Activated CD8-positive, alpha-beta memory T cell treated with anti-CD3 and anti-CD28 coated beads for 48 hours (primary cell): ENCODE measurements at regions not wholly inside any gene's neighbourhood (a gene's known extent, or its start where the extent isn't known, plus 50 kb on each side); places are given as distances from the start of the nearest gene placed in this dataset.

Experiments used
- DNase-seq, 3 experiments: peaks; one replicate each; pipeline ENCODE4 v3.0.0-alpha.2; 2020; ENCODE audit warnings: low read depth in 2 of 3, low spot score in 2 of 3

DNA sequence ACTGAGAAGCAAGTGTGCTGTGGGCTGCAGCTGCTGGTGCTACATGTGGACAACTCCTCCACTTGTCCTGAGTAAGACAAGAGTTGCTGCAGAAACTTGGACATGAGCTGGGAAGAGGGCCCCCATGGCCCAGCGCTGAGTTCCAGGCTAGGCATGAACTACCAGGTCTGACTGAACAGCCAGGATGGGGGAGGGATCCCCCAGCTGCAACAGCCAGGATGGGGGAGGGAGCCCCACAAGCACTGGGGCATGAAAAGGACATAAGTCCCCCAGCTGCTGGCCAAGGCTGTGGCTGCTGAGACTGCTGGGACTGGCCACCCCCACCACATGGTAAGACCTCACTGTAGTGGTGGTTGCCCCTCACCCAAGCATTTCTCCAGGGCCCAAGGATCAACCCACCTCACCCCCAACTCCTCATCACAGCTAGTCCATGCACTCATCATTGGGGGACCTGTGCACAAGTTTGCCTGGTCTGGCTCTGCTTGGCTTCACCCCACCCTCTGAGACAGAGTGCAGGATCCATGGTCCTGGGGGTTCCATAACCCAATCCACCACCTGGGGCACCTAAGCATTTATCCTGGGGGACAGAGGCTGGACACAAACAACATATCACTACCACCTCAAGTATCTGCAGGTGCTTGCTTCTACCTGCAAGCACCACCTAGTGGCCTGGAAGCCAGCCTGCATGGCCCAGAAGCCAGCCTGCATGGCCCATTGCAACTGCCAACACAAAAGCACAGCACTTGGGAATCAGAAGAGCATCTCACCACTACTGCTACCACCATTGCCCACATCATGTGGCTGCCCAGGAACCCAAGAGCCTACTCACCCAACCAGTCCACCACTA, 84.5 kb upstream of the STT3B start:
- peak in 1 of 3 experiments; percentile 5 for DNase-seq

DNA sequence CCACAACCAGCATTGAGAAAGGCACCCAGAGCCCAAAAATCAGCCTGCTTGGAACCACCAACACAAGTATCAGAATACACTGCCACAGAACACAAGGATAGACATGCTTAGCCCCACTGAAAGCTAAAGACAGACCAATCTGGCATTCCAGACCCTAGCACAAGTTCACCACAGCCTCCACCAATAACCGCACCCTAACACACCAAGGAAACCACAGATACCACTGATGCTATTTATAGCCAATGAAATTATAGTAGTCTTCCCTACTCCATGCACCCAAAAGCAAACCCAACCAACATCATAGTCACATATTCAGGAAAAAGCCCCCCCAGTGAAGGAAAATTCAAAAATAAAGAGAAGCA, 83.9 kb upstream of the STT3B start:
- DNase-seq = no peak

- DNase-seq = no peak
Measured at GRCh38 chr3:31449318-31449717, 83.4 kb upstream of the STT3B start.

- no peak for DNase-seq
Measured at GRCh38 chr3:31450345-31450744, 82.4 kb upstream of the STT3B start.

- DNase-seq = no peak
Measured at GRCh38 chr3:31452495-31453106, 80.1 kb upstream of the STT3B start.

DNA sequence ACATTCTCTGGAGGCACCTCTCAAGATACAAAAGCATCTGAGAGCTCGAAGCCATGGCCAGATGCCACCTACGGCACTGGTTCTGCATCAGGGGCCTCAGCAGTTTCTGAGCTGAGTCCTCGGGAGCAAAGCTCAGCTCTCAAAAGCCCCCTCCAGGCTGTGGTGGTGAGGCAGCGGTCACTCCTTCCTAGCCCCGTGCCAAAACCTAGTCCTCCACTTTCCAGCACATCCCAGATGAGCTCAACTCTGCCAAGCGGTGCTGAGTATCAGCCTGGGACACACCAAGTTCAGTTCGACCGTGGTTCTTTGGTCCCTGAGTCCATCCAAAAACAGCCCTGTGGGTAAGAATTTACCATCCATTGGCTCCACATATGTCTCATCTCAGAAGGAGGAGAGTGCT, 79.3 kb upstream of the STT3B start:
- DNase-seq = no peak

GRCh38 chr3:31455524-31455923, 77.2 kb upstream of the STT3B start:
- no peak for DNase-seq

DNA sequence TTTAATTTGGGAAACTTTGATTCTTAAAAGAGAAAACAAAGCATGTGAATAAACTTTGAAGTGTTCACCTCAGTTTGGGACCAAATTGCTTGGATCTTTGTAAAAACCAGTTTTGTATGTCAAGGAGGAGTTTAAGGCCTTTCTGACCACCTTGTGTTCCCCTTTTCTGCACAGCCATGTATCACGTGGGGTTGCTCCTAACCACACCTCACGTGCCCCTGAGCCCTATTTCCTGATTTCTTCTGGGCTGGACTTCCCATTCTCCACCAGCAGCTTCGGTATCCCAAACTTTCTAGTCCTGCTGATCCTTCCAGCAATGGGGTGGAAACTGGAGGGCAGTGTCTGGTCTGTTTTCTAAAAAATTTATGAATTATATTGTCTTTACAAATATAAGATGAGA, 76.4 kb upstream of the STT3B start:
- no peak for DNase-seq

DNA sequence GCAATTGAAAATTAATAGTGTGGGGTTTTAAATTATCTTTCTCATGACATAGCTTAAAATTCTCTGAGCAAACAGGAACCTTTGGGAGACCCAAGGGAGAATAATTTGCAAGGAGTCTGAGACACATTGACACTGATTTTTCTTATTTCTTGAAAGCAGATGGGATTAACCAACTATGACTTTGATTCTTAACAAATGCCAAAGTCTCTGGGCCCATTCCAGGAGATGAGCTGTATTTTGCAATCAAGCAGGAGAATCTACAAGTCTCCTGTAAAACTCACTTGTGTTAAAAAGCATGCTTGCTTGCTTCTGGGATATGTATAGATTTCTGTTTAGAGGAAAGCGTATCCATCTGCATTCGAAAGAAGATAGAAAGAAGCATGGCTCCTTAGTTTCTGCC, 71.3 kb upstream of the STT3B start:
- DNase-seq = no peak

DNA sequence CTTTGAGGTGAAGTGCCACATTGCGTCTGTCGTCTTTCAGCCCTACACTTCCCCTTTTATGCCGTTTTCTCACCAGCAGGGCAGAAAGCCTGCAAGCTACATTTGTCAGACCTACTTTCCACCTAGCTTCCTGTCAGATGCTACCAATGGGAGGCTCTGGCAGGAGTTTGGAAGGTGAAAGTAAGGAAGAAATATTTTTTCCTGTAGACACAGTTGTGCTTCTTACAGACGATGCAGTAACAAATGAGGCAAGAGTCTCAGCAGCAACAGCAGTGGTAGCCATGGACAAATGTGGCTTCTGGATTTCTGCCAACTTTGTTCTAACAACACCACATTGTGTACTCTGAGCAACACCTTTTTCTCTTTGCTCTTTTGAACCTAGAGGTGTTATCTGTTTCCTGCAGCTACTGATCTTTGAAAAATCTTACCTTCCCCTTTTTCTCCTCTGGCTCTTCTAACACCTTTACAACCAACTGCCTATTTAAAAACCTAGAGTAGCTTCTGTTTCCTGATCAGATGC, 70.6 kb upstream of the STT3B start:
- DNase-seq = no peak

GRCh38 chr3:31465999-31466398, 66.7 kb upstream of the STT3B start:
- DNase-seq = no peak

- DNase-seq = no peak
Measured at GRCh38 chr3:31466866-31467265, 65.9 kb upstream of the STT3B start.

GRCh38 chr3:31468433-31468832, 64.3 kb upstream of the STT3B start:
- no peak for DNase-seq

GRCh38 chr3:31469385-31469784, 63.3 kb upstream of the STT3B start:
- DNase-seq = no peak

GRCh38 chr3:31472479-31473390, 60.0 kb upstream of the STT3B start:
- DNase-seq = no peak

GRCh38 chr3:31476209-31476608, 56.5 kb upstream of the STT3B start:
- DNase-seq = no peak

- DNase-seq = no peak
Measured at GRCh38 chr3:31479431-31479830, 53.3 kb upstream of the STT3B start.

GRCh38 chr3:31481697-31482096, 51.0 kb upstream of the STT3B start:
- DNase-seq = no peak

- no peak for DNase-seq
Measured at GRCh38 chr3:31482493-31483200, 50.1 kb upstream of the STT3B start.
